ACC112 (cell line): ENCODE measurements at regions not wholly inside any gene's neighbourhood (a gene's known extent, or its start where the extent isn't known, plus 50 kb on each side); places are given as distances from the start of the nearest gene placed in this dataset.

Source experiments
- H2AFZ ChIP-seq: fragments of 200-600 bp; sonication (generic); one replicate; pipeline ENCODE4 v1.6.0; 2017; ENCODE audit warnings: antibody characterized with exemption, low read length; ENCODE audit not compliant: unreplicated experiment
- H3K27ac ChIP-seq: fragments of 200-600 bp; sonication (generic); 2 replicates; pipeline ENCODE4 v1.5.1; 2014; ENCODE audit warnings: low read depth, mild to moderate bottlenecking, antibody characterized with exemption, low read length, moderate library complexity
- H3K27me3 ChIP-seq: fragments of 200-600 bp; sonication (generic); 2 replicates; pipeline ENCODE4 v1.6.1; 2014; ENCODE audit warnings: mild to moderate bottlenecking, antibody characterized with exemption, low read length, moderate library complexity, mixed read lengths; ENCODE audit not compliant: insufficient read depth
- H3K36me3 ChIP-seq: fragments of 200-600 bp; sonication (generic); 2 replicates; pipeline ENCODE4 v1.6.1; 2016; ENCODE audit warnings: mild to moderate bottlenecking, antibody characterized with exemption, low read length, moderate library complexity, mixed read lengths; ENCODE audit not compliant: insufficient read depth
- H3K4me1 ChIP-seq: fragments of 200-600 bp; sonication (generic); one replicate; pipeline ENCODE4 v1.6.1; 2016; ENCODE audit warnings: low read length, mixed read lengths; ENCODE audit not compliant: insufficient read depth, unreplicated experiment, control insufficient read depth
- H3K4me3 ChIP-seq: fragments of 200-600 bp; sonication (generic); 2 replicates; pipeline ENCODE4 v1.5.1; 2014; ENCODE audit warnings: mild to moderate bottlenecking, low read depth, low read length
- H3K79me2 ChIP-seq: fragments of 200-600 bp; sonication (generic); one replicate; pipeline ENCODE4 v1.6.0; 2016; ENCODE audit warnings: low read length; ENCODE audit not compliant: control insufficient read depth, unreplicated experiment, insufficient read depth

GRCh38 chr6:138568997-138569396, 69.7 kb upstream of the NHSL1 start:
- Histone ChIP-seq H3K4me3 (no peak overlapping the region), H3K27ac (no peak overlapping the region), H3K36me3 (no peaks in the 10 kb centered on the region), H3K79me2 (peaks cover 10% of the 10 kb centered on the region), H2AFZ (no peak overlapping the region), H3K27me3 (no peaks in the 10 kb centered on the region), H3K4me1 (peaks cover 10% of the 10 kb centered on the region)

- Histone ChIP-seq H3K79me2 (peaks cover 10% of the 10 kb centered on the region), H3K4me1 (peaks cover 10% of the 10 kb centered on the region), H3K36me3 (no peaks in the 10 kb centered on the region), H3K27ac (no peak overlapping the region), H2AFZ (no peak overlapping the region), H3K27me3 (no peaks in the 10 kb centered on the region), H3K4me3 (no peak overlapping the region)
Observed at GRCh38 chr6:138569554-138569953, 70.3 kb upstream of the NHSL1 start.

- no peak overlapping the region for H2AFZ ChIP-seq
- no peak overlapping the region for H3K4me3 ChIP-seq
- H3K27me3 ChIP-seq = no peaks in the 10 kb centered on the region
- H3K36me3 ChIP-seq = no peaks in the 10 kb centered on the region
- peaks cover 10% of the 10 kb centered on the region for H3K79me2 ChIP-seq
- H3K4me1 ChIP-seq = peaks cover 10% of the 10 kb centered on the region
- no peak overlapping the region for H3K27ac ChIP-seq
Observed at GRCh38 chr6:138569970-138570724, 70.9 kb upstream of the NHSL1 start.

- H3K79me2 ChIP-seq = peaks cover 10% of the 10 kb centered on the region
- H3K4me3 ChIP-seq = no peak overlapping the region
- no peaks in the 10 kb centered on the region for H3K36me3 ChIP-seq
- no peak overlapping the region for H3K27ac ChIP-seq
- H3K4me1 ChIP-seq = peaks cover 10% of the 10 kb centered on the region
- H2AFZ ChIP-seq = no peak overlapping the region
- no peaks in the 10 kb centered on the region for H3K27me3 ChIP-seq
Observed at GRCh38 chr6:138570725-138571029, 71.4 kb upstream of the NHSL1 start.

GRCh38 chr6:138571181-138571580, 71.9 kb upstream of the NHSL1 start:
- no peaks in the 10 kb centered on the region for H3K36me3 ChIP-seq

GRCh38 chr6:138571585-138572166, 72.4 kb upstream of the NHSL1 start:
- Histone ChIP-seq H3K79me2 (peaks cover 10% of the 10 kb centered on the region), H3K36me3 (no peaks in the 10 kb centered on the region), H2AFZ (peak overlapping the region; percentile 35), H3K27ac (no peak overlapping the region), H3K4me3 (peak overlapping the region; percentile 71), H3K27me3 (no peaks in the 10 kb centered on the region), H3K4me1 (peaks cover 10% of the 10 kb centered on the region)

More at GRCh38 chr6:138571181-138571580, 71.9 kb upstream of the NHSL1 start:
- Histone ChIP-seq H2AFZ (peak overlapping the region; percentile 35), H3K27ac (no peak overlapping the region), H3K79me2 (peaks cover 10% of the 10 kb centered on the region), H3K27me3 (no peaks in the 10 kb centered on the region), H3K4me1 (peaks cover 10% of the 10 kb centered on the region), H3K4me3 (peak overlapping the region; percentile 71)

GRCh38 chr6:138572167-138572875, 73.0 kb upstream of the NHSL1 start:
- Histone ChIP-seq H3K36me3 (no peaks in the 10 kb centered on the region), H3K4me3 (peak overlapping the region; percentile 71), H3K27me3 (no peaks in the 10 kb centered on the region), H3K4me1 (peaks cover 10% of the 10 kb centered on the region), H2AFZ (peak overlapping the region; percentile 81), H3K79me2 (peaks cover 13% of the 10 kb centered on the region), H3K27ac (no peak overlapping the region)

GRCh38 chr6:138572885-138573284, 73.6 kb upstream of the NHSL1 start:
- Histone ChIP-seq H3K4me1 (peaks cover 10% of the 10 kb centered on the region), H3K27me3 (no peaks in the 10 kb centered on the region), H2AFZ (no peak overlapping the region), H3K79me2 (peaks cover 12% of the 10 kb centered on the region), H3K4me3 (no peak overlapping the region), H3K36me3 (no peaks in the 10 kb centered on the region), H3K27ac (no peak overlapping the region)

GRCh38 chr6:138575257-138575656, 76.0 kb upstream of the NHSL1 start:
- peaks cover 10% of the 10 kb centered on the region for H3K4me1 ChIP-seq
- H3K27me3 ChIP-seq = no peaks in the 10 kb centered on the region
- no peaks in the 10 kb centered on the region for H3K36me3 ChIP-seq
- no peak overlapping the region for H3K27ac ChIP-seq
- no peak overlapping the region for H2AFZ ChIP-seq
- peaks cover 10% of the 10 kb centered on the region for H3K79me2 ChIP-seq
- no peak overlapping the region for H3K4me3 ChIP-seq

- no peaks in the 10 kb centered on the region for H3K36me3 ChIP-seq
- H3K27me3 ChIP-seq = no peaks in the 10 kb centered on the region
- H3K4me3 ChIP-seq = no peak overlapping the region
- no peak overlapping the region for H2AFZ ChIP-seq
- H3K79me2 ChIP-seq = peaks cover 10% of the 10 kb centered on the region
- H3K27ac ChIP-seq = no peak overlapping the region
- peaks cover 6% of the 10 kb centered on the region for H3K4me1 ChIP-seq
Observed at GRCh38 chr6:138576313-138576712, 77.0 kb upstream of the NHSL1 start.
